Bone marrow (tissue), 2 donors: ENCODE measurements at regions not wholly inside any gene's neighbourhood (a gene's known extent, or its start where the extent isn't known, plus 50 kb on each side); places are given as distances from the start of the nearest gene placed in this dataset.
A peak's percentile ranks its signal among the peaks of the same experiment; 100 is the strongest.
"Not testable (repeated sequence)": the region's sequence is repeated elsewhere in the genome, so short reads cannot be mapped to it uniquely, and the experiment has no call there.

Experiments used
- DNase-seq, 2 donors: peaks; one replicate each; lab custom pipeline; 2025; lab: John Stamatoyannopoulos, UW

GRCh38 chrX:25141684-25142083 is 125.9 kb upstream of the ARX start:
- no peak for DNase-seq

GRCh38 chrX:25131055-25131454 is 115.3 kb upstream of the ARX start:
- DNase-seq, result no peak

- no peak for DNase-seq
These were observed 114.9 kb upstream of the ARX start for GRCh38 chrX:25130619-25131018.

GRCh38 chrX:25125483-25125882 is 109.7 kb upstream of the ARX start:
- no peak for DNase-seq

- no peak for DNase-seq
These were observed 108.6 kb upstream of the ARX start for GRCh38 chrX:25124391-25124790.

GRCh38 chrX:25112156-25112555 is 96.4 kb upstream of the ARX start:
- no peak for DNase-seq

GRCh38 chrX:25108481-25108880 is 92.7 kb upstream of the ARX start:
- no peak for DNase-seq

- no peak for DNase-seq
These were observed 89.5 kb upstream of the ARX start for GRCh38 chrX:25105221-25105620.

DNA sequence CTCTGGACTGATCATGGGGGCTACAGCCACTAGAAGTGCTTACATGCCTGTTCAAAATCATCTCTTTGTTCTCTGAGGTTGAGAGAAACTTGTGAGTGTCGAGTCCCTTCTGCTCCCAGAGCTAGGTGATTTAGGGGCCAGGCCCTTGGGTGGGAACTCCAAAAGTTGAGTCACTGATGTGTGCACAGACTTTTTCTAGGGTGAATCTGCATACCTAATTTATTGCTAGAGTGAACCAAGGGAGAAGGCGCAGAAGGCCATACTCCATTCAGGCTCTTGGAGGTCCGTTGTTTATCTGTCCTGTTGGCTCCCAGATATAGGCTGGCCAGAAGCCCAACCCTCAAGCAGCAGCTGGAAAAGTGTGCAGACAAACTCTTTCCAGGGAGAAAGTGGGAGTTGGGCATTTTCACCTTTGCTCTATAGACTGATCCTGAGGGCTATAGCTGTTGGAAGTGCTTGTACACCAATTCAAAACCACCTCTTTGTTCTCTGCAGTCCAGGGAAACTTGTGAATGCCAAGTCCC is 80.8 kb upstream of the ARX start:
- DNase-seq, result no peak

DNA sequence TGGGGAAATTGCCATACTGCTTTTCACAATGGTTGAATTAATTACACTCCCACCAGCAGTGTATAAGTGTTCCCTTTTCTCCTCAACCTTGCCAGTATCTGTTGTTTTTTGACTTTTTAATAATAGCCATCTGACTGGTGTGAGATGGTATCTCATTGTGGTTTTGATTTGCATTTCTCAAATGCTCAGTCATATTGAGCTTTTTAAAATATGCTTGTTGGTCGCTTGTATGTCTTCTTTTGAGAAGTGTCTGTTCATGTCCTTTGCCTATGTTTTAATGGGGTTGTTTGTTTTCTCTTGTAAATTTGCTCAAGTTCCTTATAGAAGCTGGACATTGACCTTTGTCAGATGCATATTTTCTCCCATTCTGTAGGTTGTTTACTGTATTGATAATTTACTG is 75.4 kb upstream of the ARX start:
- DNase-seq, result not testable (repeated sequence)

- no peak for DNase-seq
These were observed 68.7 kb upstream of the ARX start for GRCh38 chrX:25084446-25084845.

DNA sequence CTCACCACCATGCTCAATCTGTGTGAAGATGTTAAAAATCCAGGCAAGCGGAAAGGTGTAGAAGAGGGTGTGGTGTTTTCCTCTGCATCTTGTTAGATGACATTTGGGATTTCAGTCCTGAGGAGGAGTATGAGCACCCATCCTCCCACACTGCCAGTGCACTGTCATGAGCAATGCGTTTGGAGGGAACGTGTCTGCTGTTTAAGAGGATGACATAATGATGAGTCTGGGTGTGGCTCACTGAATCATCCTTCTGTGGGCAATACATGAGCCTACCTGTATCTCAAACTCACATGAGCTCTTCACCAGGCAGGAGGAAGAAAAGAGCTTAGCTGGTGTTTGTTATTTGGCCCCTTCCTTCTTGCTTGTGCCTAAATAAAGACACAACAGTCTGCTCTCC is 67.9 kb upstream of the ARX start:
- DNase-seq, result no peak

GRCh38 chrX:25079020-25079419 is 63.3 kb upstream of the ARX start:
- DNase-seq, result no peak

GRCh38 chrX:25076941-25077500 is 61.3 kb upstream of the ARX start:
- DNase-seq, result no peak

DNA sequence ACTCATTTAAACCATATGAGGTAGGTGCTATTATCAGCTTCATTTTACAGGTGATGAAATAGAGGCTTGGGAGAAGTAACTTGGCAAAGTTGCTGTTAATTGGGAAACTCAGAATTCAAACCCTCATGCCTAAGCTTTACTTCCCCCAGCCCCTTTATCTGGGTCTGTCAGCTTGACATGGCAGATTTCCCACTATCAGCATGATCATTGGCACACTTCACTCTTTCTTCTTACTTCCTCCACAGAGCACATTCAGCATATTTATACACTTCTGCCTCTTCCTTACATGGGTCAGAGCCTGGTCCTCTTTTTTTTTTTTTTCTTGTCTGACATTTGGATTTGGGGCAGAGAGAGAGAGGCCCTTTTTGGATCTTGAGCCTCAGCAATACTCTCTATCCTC is 56.5 kb upstream of the ARX start:
- DNase-seq, result peak in 1 of 2 donors; percentile 11

- DNase-seq, result no peak
These were observed 54.3 kb upstream of the ARX start for GRCh38 chrX:25070038-25070437.

DNA sequence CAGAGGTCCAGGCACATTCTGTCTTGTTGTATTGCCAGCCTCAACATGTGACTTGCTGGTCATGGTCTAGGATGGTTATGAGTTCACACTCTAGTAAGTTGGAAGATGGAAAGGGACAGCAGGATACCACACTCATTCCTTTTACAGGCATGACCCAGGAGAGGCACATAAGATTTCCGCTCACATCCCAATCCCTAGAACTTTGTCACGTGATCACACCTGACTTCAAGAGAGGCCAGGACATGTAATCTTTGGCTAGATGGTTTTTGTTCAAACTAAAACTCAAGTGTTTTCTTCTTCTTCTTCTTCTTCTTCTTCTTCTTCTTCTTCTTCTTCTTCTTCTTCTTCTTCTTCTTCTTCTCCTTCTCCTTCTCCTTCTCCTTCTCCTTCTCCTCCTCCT is 53.4 kb upstream of the ARX start:
- DNase-seq, result no peak

DNA sequence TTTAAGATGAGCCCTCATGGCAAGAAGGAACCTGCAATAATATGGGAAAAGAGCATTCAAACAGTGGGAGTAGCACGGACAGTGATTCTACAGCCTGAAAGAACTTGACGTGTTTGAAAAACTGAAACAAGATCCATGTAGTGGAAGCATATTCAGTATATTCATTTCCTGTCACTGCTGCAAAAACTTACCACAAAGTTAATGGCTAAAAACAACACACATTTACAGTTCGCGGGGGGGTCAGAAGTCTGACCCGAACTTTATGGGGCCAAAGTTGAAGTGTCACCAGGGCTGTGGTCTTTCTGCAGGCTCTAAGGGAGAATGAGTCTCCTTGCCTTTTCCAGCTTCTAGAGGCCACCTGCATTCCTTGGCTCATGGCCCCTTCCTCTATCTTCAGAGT is 52.6 kb upstream of the ARX start:
- DNase-seq, result no peak

DNA sequence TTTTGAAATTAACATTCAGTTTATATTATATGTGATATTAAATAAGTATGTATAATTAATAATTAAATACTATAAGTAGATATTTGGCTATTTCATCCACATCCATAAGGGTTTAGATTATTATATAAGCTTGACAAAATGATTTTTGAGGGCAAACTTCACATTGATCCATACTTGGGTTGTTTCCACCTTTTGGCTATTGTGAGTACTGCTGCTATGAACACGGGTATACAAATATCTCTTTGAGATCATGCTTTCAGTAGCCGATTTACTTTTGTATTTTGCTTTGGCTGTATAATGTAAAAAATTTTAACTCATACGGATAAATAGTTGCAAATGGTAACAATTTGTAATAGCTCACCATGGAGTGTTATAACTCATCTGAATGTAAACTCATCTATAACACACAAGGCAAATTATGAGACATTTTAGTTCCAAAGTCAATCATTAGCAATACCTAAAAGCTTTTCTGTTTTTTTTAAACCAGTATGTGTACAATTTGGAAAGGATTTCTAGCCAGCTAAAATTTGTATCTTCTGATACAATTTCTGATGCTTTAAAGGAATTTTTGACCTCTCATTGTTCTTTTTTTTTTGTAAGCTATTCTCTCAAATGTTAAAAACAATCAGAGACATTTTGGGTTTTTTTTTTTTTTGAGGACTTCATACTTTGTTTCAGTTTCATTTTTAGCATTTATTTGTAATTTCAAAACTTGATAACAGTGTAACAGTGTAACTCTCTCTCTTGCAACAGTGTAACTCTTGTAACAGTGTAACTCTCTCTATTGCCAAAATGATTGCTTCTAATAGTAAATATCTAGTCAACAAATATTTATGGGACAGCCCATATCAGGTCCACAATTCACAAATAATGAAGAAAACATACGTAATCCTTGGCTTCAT is 51.8 kb upstream of the ARX start:
- DNase-seq, result no peak

DNA sequence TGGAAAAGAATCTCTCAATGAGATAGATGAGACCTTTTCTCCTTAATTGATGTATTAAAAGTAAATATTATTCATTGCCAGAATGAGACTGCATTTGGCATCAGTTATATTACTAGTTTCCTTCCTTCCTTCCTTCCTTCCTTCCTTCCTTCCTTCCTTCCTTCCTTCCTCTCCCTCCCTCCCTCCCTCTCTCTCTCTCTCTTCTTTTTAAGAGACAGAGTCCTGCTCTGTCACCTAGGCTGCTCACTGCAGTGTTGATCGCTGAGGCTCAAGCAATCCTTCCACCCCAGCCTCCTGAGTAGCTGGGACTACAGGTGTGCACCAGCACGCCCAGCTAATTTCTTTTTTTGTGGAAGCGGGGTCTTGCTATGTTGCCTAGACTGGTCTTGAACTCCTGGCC is 50.4 kb upstream of the ARX start:
- no peak for DNase-seq
